GM18508 (cell line): ENCODE measurements at regions not wholly inside any gene's neighbourhood (a gene's known extent, or its start where the extent isn't known, plus 50 kb on each side); places are given as distances from the start of the nearest gene placed in this dataset.

Experiments
- ATAC-seq: cut with Tn5 transposase; IDR thresholded peaks from one replicate; pipeline ENCODE4 v1.9.1; 2021; ENCODE audit warnings: moderate number of reproducible peaks; ENCODE audit not compliant: insufficient read depth, unreplicated experiment

GRCh38 chr4:35591035-35591434 is 653.3 kb downstream of the ARAP2 start:
- no peak for ATAC-seq

- ATAC-seq, result no peak
These were observed 640.1 kb downstream of the ARAP2 start for GRCh38 chr4:35604252-35604651.

GRCh38 chr4:35604724-35605123 is 639.6 kb downstream of the ARAP2 start:
- no peak for ATAC-seq

GRCh38 chr4:35608205-35608604 is 636.1 kb downstream of the ARAP2 start:
- ATAC-seq, result no peak

- no peak for ATAC-seq
These were observed 630.2 kb downstream of the ARAP2 start for GRCh38 chr4:35614120-35614519.

GRCh38 chr4:35639929-35640328 is 604.4 kb downstream of the ARAP2 start:
- ATAC-seq, result no peak

GRCh38 chr4:35643661-35644060 is 600.7 kb downstream of the ARAP2 start:
- ATAC-seq, result no peak

- ATAC-seq, result no peak
These were observed 599.7 kb downstream of the ARAP2 start for GRCh38 chr4:35644591-35644990.

GRCh38 chr4:35649011-35649410 is 595.3 kb downstream of the ARAP2 start:
- ATAC-seq, result no peak

- no peak for ATAC-seq
These were observed 594.5 kb downstream of the ARAP2 start for GRCh38 chr4:35649778-35650177.

- no peak for ATAC-seq
These were observed 592.1 kb downstream of the ARAP2 start for GRCh38 chr4:35652197-35652596.

GRCh38 chr4:35653451-35653850 is 590.9 kb downstream of the ARAP2 start:
- no peak for ATAC-seq

GRCh38 chr4:35673137-35673536 is 571.2 kb downstream of the ARAP2 start:
- no peak for ATAC-seq

GRCh38 chr4:35684755-35685154 is 559.6 kb downstream of the ARAP2 start:
- no peak for ATAC-seq

GRCh38 chr4:35689870-35690269 is 554.4 kb downstream of the ARAP2 start:
- ATAC-seq, result no peak

- no peak for ATAC-seq
These were observed 554.0 kb downstream of the ARAP2 start for GRCh38 chr4:35690271-35690670.

GRCh38 chr4:35695003-35695402 is 549.3 kb downstream of the ARAP2 start:
- ATAC-seq, result no peak

GRCh38 chr4:35695421-35695820 is 548.9 kb downstream of the ARAP2 start:
- no peak for ATAC-seq

- peak; percentile 97 for ATAC-seq
These were observed 547.0 kb downstream of the ARAP2 start for GRCh38 chr4:35697210-35697736.

GRCh38 chr4:35700663-35701062 is 543.7 kb downstream of the ARAP2 start:
- no peak for ATAC-seq

- ATAC-seq, result no peak
These were observed 535.2 kb downstream of the ARAP2 start for GRCh38 chr4:35709080-35709479.

- no peak for ATAC-seq
These were observed 534.0 kb downstream of the ARAP2 start for GRCh38 chr4:35710343-35710742.

- ATAC-seq, result no peak
These were observed 533.2 kb downstream of the ARAP2 start for GRCh38 chr4:35711127-35711526.
